Fibroblast of pulmonary artery (primary cell): ENCODE measurements at regions not wholly inside any gene's neighbourhood (a gene's known extent, or its start where the extent isn't known, plus 50 kb on each side); places are given as distances from the start of the nearest gene placed in this dataset.

Source experiments
- DNase-seq: peaks from one replicate; pipeline ENCODE4 v3.0.0-alpha.2; 2010; ENCODE audit warnings: low read depth
- H3K4me3 ChIP-seq: replicated peaks from 2 replicates; pipeline ENCODE4 v1.5.1; 2011; ENCODE audit warnings: low read depth, mild to moderate bottlenecking, control low read depth, low read length, moderate library complexity
- CTCF ChIP-seq: IDR thresholded peaks from 2 replicates; pipeline ENCODE4 v1.5.1; 2011; ENCODE audit warnings: mild to moderate bottlenecking, control low read depth, low read length, inconsistent platforms; ENCODE audit errors: missing control alignments

- DNase-seq: no peak
- no peak overlapping the region for H3K4me3 ChIP-seq
- TF ChIP-seq CTCF: no peak
Observed at GRCh38 chr14:97336179-97336578, 539.0 kb downstream of the VRK1 start.

- DNase-seq: no peak
- H3K4me3 ChIP-seq: no peak overlapping the region
- no peak for TF ChIP-seq CTCF
Observed at GRCh38 chr14:97336816-97337215, 539.6 kb downstream of the VRK1 start.

GRCh38 chr14:97337267-97337666 lies 540.1 kb downstream of the VRK1 start:
- DNase-seq: no peak
- no peak for TF ChIP-seq CTCF

GRCh38 chr14:97337670-97338069 lies 540.5 kb downstream of the VRK1 start:
- no peak for DNase-seq
- H3K4me3 ChIP-seq: no peak overlapping the region
- no peak for TF ChIP-seq CTCF

More at GRCh38 chr14:97337267-97337666, 540.1 kb downstream of the VRK1 start:
- no peak overlapping the region for H3K4me3 ChIP-seq

- TF ChIP-seq CTCF: no peak
- H3K4me3 ChIP-seq: no peak overlapping the region
- DNase-seq: no peak
Observed at GRCh38 chr14:97344666-97345065, 547.5 kb downstream of the VRK1 start.

- no peak for DNase-seq
- H3K4me3 ChIP-seq: no peak overlapping the region
- no peak for TF ChIP-seq CTCF
Observed at GRCh38 chr14:97346675-97347074, 549.5 kb downstream of the VRK1 start.

GRCh38 chr14:97349463-97349862 lies 552.3 kb downstream of the VRK1 start:
- TF ChIP-seq CTCF: no peak
- no peak for DNase-seq
- H3K4me3 ChIP-seq: no peak overlapping the region
